GM12878 (cell line): ENCODE measurements at regions not wholly inside any gene's neighbourhood (a gene's known extent, or its start where the extent isn't known, plus 50 kb on each side); places are given as distances from the start of the nearest gene placed in this dataset.

ENCODE experiments used
- ATAC-seq: fragments of 200-7000 bp; cut with Tn5 transposase; 3 replicates; pipeline ENCODE4 v1.9.1; 2020; ENCODE audit warnings: mild to moderate bottlenecking, moderate library complexity
- BruUV-seq: library from RNA; stranded (reverse); fragments of 400-500 nt; replicated peaks from 2 replicates; lab custom pipeline; 2021; lab: Mats Ljungman, UMichigan
- CTCF ChIA-PET: fragments of 300-600 bp; sonication (Branson Sonifier 250); formaldehyde crosslinking; extraction: SDS; loops from one replicate; lab custom pipeline; 2021; ENCODE audit warnings: inconsistent platforms; lab: Yijun Ruan, JAX
- POLR2A ChIA-PET: fragments of 350-600 bp; formaldehyde crosslinking; extraction: SDS; loops from one replicate; lab custom pipeline; 2021; ENCODE audit warnings: inconsistent platforms; lab: Charles Lee
- RAD21 ChIA-PET: fragments of 300-600 bp; sonication (Branson Sonifier 250); formaldehyde crosslinking; loops from one replicate; lab custom pipeline; 2023; ENCODE audit warnings: antibody characterized with exemption; ENCODE audit not compliant: unreplicated experiment; lab: Charles Lee
- SMC1A ChIA-PET: fragments of 300-600 bp; sonication (Branson Sonifier 250); formaldehyde crosslinking; loops from one replicate; lab custom pipeline; 2023; ENCODE audit not compliant: unreplicated experiment, uncharacterized antibody; lab: Charles Lee
- DNase-seq: peaks from one replicate; pipeline ENCODE4 v3.0.0-alpha.2; 2011; ENCODE audit warnings: low read depth, low spot score
- FAIRE-seq: peaks from 3 replicates; lab custom pipeline; 2011; peaks lifted over from hg19 to GRCh38; lab: Jason Lieb, UNC
- H2AFZ ChIP-seq: 2 replicates; pipeline ENCODE4 v1.6.0; 2011; ENCODE audit warnings: low read depth, low read length, control low read depth; ENCODE audit not compliant: control insufficient read depth
- H3K27ac ChIP-seq: 2 replicates; pipeline ENCODE4 v1.5.1; 2011; ENCODE audit warnings: control low read depth; ENCODE audit not compliant: control insufficient read depth, insufficient read depth
- H3K27me3 ChIP-seq, 2 experiments: replicated peaks in 1 of 2; 2 replicates each; pipeline versions ENCODE4 v1.6.0 to v1.6.1; 2011; ENCODE audit warnings: low read length in 1 of 2; ENCODE audit not compliant: control insufficient read depth in 2 of 2, insufficient read depth in 2 of 2
- H3K36me3 ChIP-seq, 2 experiments: 2 replicates each; pipeline ENCODE4 v1.5.1; 2011; ENCODE audit warnings: low read length in 1 of 2; ENCODE audit not compliant: control insufficient read depth in 2 of 2, insufficient read depth in 2 of 2
- H3K4me1 ChIP-seq: 2 replicates; pipeline ENCODE4 v1.6.1; 2011; ENCODE audit warnings: mild to moderate bottlenecking, low read length, moderate library complexity, mixed read lengths; ENCODE audit not compliant: control insufficient read depth, insufficient read depth
- H3K4me2 ChIP-seq: 2 replicates; pipeline ENCODE4 v1.6.0; 2011; ENCODE audit warnings: control low read depth; ENCODE audit not compliant: control insufficient read depth, insufficient read depth
- H3K4me3 ChIP-seq: fragments of 200-600 bp; sonication (generic); 2 replicates; pipeline ENCODE4 v1.5.1; 2016
- H3K79me2 ChIP-seq: 2 replicates; pipeline ENCODE4 v1.6.0; 2011; ENCODE audit warnings: low read length; ENCODE audit not compliant: control insufficient read depth, insufficient read depth
- H3K9ac ChIP-seq: 2 replicates; pipeline ENCODE4 v1.8.0; 2011; ENCODE audit warnings: low read length, control low read depth, mixed read lengths; ENCODE audit not compliant: control insufficient read depth, insufficient read depth
- H3K9me3 ChIP-seq: replicated peaks from 3 replicates; pipeline ENCODE4 v1.5.1; 2011; ENCODE audit warnings: mild to moderate bottlenecking, low read length; ENCODE audit not compliant: control insufficient read depth, insufficient read depth
- H4K20me1 ChIP-seq: 2 replicates; pipeline ENCODE4 v1.6.0; 2011; ENCODE audit not compliant: control insufficient read depth, insufficient read depth
- BRCA1 ChIP-seq: IDR thresholded peaks from 2 replicates; pipeline ENCODE4 v1.6.1; 2011; ENCODE audit warnings: low read depth, low read length, improper control_type of control experiment
- CREB1 ChIP-seq: IDR thresholded peaks from 2 replicates; pipeline ENCODE4 v1.6.1; 2012; ENCODE audit warnings: low read depth, mild to moderate bottlenecking, inconsistent platforms
- CTCF ChIP-seq, 3 experiments: IDR thresholded peaks in 2 of 3; conservative IDR thresholded peaks in 1 of 3; 2 replicates each; pipeline ENCODE4 v1.5.1; 2011; ENCODE audit warnings: low read depth in 3 of 3, low read length in 3 of 3, mild to moderate bottlenecking in 3 of 3, control low read depth in 2 of 3, moderate library complexity in 2 of 3, inconsistent platforms in 1 of 3, mixed read lengths in 1 of 3; ENCODE audit not compliant: control insufficient read depth in 2 of 3, insufficient read depth in 1 of 3; ENCODE audit errors: extremely low read depth in 1 of 3
- EED ChIP-seq: sonication (generic); IDR thresholded peaks from 2 replicates; pipeline ENCODE4 v1.6.1; 2016; ENCODE audit warnings: antibody characterized with exemption, low read depth
- GABPA ChIP-seq: IDR thresholded peaks from 2 replicates; pipeline ENCODE4 v1.6.1; 2014; ENCODE audit warnings: antibody characterized with exemption, low read depth, mild to moderate bottlenecking, inconsistent platforms
- LARP7 ChIP-seq: fragments of 450-650 bp; IDR thresholded peaks from 2 replicates; pipeline ENCODE4 v1.6.1; 2017; ENCODE audit warnings: mild to moderate bottlenecking
- MXI1 ChIP-seq: fragments of 150-350 bp; IDR thresholded peaks from 2 replicates; pipeline ENCODE4 v1.6.1; 2011; ENCODE audit warnings: low read depth, mild to moderate bottlenecking, inconsistent platforms, low read length, improper control_type of control experiment
- NR2C1 ChIP-seq: fragments of 450-650 bp; IDR thresholded peaks from 2 replicates; pipeline ENCODE4 v1.6.1; 2017; ENCODE audit warnings: antibody characterized with exemption, mild to moderate bottlenecking, moderate library complexity
- RAD21 ChIP-seq: IDR thresholded peaks from 2 replicates; pipeline ENCODE4 v1.6.1; 2011; ENCODE audit warnings: mild to moderate bottlenecking, low read depth, low read length, moderate library complexity; ENCODE audit not compliant: insufficient read depth
- SMC3 ChIP-seq: IDR thresholded peaks from 2 replicates; pipeline ENCODE4 v1.6.1; 2011; ENCODE audit warnings: low read length, improper control_type of control experiment, borderline replicate concordance
- TARDBP ChIP-seq: IDR thresholded peaks from 2 replicates; pipeline ENCODE4 v1.6.1; 2016; ENCODE audit warnings: borderline replicate concordance
- TCF3 ChIP-seq: IDR thresholded peaks from 2 replicates; pipeline ENCODE4 v1.6.1; 2012; ENCODE audit warnings: low read depth, mild to moderate bottlenecking, low read length, borderline replicate concordance; ENCODE audit not compliant: insufficient read depth
- ZBTB33 ChIP-seq: fragments of 450-650 bp; IDR thresholded peaks from 2 replicates; pipeline ENCODE4 v1.6.1; 2017; ENCODE audit warnings: mild to moderate bottlenecking
- ZNF207 ChIP-seq: fragments of 450-650 bp; IDR thresholded peaks from 2 replicates; pipeline ENCODE4 v1.6.1; 2014; ENCODE audit warnings: antibody characterized with exemption, mild to moderate bottlenecking, borderline replicate concordance
- WGBS: methylation state at CpG from one replicate; pipeline ENCODE4 v1.1.6; 2016; ENCODE audit warnings: low lambda C conversion rate; ENCODE audit not compliant: insufficient replicate concordance, insufficient coverage; ENCODE audit errors: missing lambda C conversion rate; 5-methylcytosine and 5-hydroxymethylcytosine counted together
- in situ Hi-C: fragments of 300-500 bp; cut with MboI; formaldehyde crosslinking; loops from 9 replicates; pipeline ENCODE4 v1.14.3; 2018; ENCODE audit warnings: mixed read lengths
- intact Hi-C: fragments of 100-400 bp; cut with micrococcal nuclease; formaldehyde crosslinking; loops from one replicate; pipeline ENCODE4 v1.14.2; 2022; ENCODE audit not compliant: unreplicated experiment
- TF ChIP-seq, protein P1 (sequence below): fragments of 450-650 bp; IDR thresholded peaks from 2 replicates; pipeline ENCODE4 v1.6.1; 2018; ENCODE audit warnings: borderline replicate concordance, mild to moderate bottlenecking; ENCODE audit not compliant: partially characterized antibody

- no peak overlapping the region for H3K9ac ChIP-seq
- ChIA-PET SMC1A (interaction anchor here (0.6 to 8.7 kb wide), 14 partner anchors 20 to 444 kb away, joined by 3 to 84 read pairs (median 3); no protein-coding TSS in a partner anchor), RAD21 (interaction anchor here (1.0 to 3.1 kb wide), 5 partner anchors 142 to 241 kb away, joined by 3 to 26 read pairs (median 8); no protein-coding TSS in a partner anchor), POLR2A (no interaction called here), CTCF (interaction anchor here (0.7 to 11.9 kb wide), 49 partner anchors 8 to 687 kb away, joined by 3 to 269 read pairs (median 3); no protein-coding TSS in a partner anchor)
- in situ Hi-C loops, result no loop called here
- no peak overlapping the region for H3K4me2 ChIP-seq
- peak; percentile 50 for ATAC-seq
- no peak overlapping the region for H3K27ac ChIP-seq
- no peak for DNase-seq
- H2AFZ ChIP-seq, result no peak overlapping the region
- 9% methylated on average over 9 of the region's 9 CpGs for WGBS
- H3K79me2 ChIP-seq, result no peaks in the 10 kb centered on the region
- peaks cover 0 to 2% of the 10 kb centered on the region in 2 experiments; a peak in 2 of 4 replicates for H3K27me3 ChIP-seq
- no peaks in the 10 kb centered on the region for H4K20me1 ChIP-seq
- no peaks in the 10 kb centered on the region; the same call in 1 of the 2 replicates for H3K4me1 ChIP-seq
- FAIRE-seq, result peak; percentile 83
- no peak overlapping the region for H3K4me3 ChIP-seq
- H3K9me3 ChIP-seq, result no peaks in the 10 kb centered on the region
- intact Hi-C loops, result loop anchor here (5.0 kb wide), 3 partner anchors 37 to 217 kb away; no protein-coding TSS in a partner anchor
- BruUV-seq, result no TSS peak
- H3K36me3 ChIP-seq, result no peaks in the 10 kb centered on the region
- TF ChIP-seq RAD21 (peak; percentile 75), LARP7 (no peak), SMC3 (peak; percentile 47; the same call in 1 of the 2 replicates), TARDBP (no peak), ZBTB33 (no peak), NR2C1 (no peak), BRCA1 (no peak), ZNF207 (no peak), TCF3 (no peak), MXI1 (no peak), CREB1 (no peak), EED (no peak), GABPA (no peak), CTCF (IDR thresholded peaks at IDR 0.05 in 2 of 3, conservative IDR thresholded peaks at IDR 0.05 in 1 of 3; ENCODE audit: control insufficient read depth in 2 of 3, extremely low read depth in 1 of 3, insufficient read depth in 1 of 3, low read depth in 3 of 3, low read length in 3 of 3) (peak; percentile 65 to 73 (median 69))
- TF ChIP-seq, protein P1, sequence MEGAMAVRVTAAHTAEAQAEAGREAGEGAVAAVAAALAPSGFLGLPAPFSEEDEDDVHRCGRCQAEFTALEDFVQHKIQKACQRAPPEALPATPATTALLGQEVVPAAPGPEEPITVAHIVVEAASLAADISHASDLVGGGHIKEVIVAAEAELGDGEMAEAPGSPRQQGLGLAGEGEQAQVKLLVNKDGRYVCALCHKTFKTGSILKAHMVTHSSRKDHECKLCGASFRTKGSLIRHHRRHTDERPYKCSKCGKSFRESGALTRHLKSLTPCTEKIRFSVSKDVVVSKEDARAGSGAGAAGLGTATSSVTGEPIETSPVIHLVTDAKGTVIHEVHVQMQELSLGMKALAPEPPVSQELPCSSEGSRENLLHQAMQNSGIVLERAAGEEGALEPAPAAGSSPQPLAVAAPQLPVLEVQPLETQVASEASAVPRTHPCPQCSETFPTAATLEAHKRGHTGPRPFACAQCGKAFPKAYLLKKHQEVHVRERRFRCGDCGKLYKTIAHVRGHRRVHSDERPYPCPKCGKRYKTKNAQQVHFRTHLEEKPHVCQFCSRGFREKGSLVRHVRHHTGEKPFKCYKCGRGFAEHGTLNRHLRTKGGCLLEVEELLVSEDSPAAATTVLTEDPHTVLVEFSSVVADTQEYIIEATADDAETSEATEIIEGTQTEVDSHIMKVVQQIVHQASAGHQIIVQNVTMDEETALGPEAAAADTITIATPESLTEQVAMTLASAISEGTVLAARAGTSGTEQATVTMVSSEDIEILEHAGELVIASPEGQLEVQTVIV, result no peak
Measured at GRCh38 chr1:117754061-117754969, 148.5 kb downstream of the TENT5C start.
